ENCODE measurements at regions not wholly inside any gene's neighbourhood (a gene's known extent, or its start where the extent isn't known, plus 50 kb on each side); places are given as distances from the start of the nearest gene placed in this dataset.

- TF ChIP-seq POLR2A (IDR thresholded peaks at IDR 0.05) (no peak), CTCF (IDR thresholded peaks at IDR 0.05) (no peak)
Measured at GRCh38 chr3:4036046-4036445, 236.8 kb downstream of the LRRN1 start.

Data from body of pancreas (tissue), 4 donors.